ENCODE measurements at regions not wholly inside any gene's neighbourhood (a gene's known extent, or its start where the extent isn't known, plus 50 kb on each side); places are given as distances from the start of the nearest gene placed in this dataset.

DNA sequence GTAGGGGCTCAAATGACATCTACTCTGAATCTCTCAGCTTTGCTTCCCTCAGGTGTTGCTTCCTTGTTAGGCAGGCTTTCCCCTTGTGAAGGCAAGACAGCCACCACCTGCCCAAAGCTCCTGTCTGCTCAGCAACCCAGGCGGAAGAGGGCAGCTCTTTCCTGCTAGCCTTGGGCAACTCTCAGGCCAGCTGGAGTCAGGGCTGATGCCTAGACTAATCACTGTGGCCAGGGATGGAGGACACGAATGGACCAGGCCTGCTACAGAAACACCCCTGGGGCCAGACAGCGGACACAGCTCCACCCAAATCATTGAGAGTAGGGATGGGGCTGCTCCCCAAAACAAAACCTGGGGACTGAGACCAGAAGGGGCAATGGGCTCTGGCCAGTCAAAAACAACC, 138.0 kb downstream of the MTX3 start:
- TF ChIP-seq, protein P1, sequence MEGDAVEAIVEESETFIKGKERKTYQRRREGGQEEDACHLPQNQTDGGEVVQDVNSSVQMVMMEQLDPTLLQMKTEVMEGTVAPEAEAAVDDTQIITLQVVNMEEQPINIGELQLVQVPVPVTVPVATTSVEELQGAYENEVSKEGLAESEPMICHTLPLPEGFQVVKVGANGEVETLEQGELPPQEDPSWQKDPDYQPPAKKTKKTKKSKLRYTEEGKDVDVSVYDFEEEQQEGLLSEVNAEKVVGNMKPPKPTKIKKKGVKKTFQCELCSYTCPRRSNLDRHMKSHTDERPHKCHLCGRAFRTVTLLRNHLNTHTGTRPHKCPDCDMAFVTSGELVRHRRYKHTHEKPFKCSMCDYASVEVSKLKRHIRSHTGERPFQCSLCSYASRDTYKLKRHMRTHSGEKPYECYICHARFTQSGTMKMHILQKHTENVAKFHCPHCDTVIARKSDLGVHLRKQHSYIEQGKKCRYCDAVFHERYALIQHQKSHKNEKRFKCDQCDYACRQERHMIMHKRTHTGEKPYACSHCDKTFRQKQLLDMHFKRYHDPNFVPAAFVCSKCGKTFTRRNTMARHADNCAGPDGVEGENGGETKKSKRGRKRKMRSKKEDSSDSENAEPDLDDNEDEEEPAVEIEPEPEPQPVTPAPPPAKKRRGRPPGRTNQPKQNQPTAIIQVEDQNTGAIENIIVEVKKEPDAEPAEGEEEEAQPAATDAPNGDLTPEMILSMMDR (IDR thresholded peaks at IDR 0.05; ENCODE audit: insufficient read depth, low read length) = no peak
- TF ChIP-seq POLR2AphosphoS5 (IDR thresholded peaks at IDR 0.05; ENCODE audit: low read depth) = no peak
- TF ChIP-seq SPI1 (IDR thresholded peaks at IDR 0.05; ENCODE audit: borderline replicate concordance, low read depth) = no peak
- no peak for TF ChIP-seq GABPA (IDR thresholded peaks at IDR 0.05; ENCODE audit: low read depth)

Data from HL-60 (cell line).